ENCODE measurements at regions not wholly inside any gene's neighbourhood (a gene's known extent, or its start where the extent isn't known, plus 50 kb on each side); places are given as distances from the start of the nearest gene placed in this dataset.

DNA sequence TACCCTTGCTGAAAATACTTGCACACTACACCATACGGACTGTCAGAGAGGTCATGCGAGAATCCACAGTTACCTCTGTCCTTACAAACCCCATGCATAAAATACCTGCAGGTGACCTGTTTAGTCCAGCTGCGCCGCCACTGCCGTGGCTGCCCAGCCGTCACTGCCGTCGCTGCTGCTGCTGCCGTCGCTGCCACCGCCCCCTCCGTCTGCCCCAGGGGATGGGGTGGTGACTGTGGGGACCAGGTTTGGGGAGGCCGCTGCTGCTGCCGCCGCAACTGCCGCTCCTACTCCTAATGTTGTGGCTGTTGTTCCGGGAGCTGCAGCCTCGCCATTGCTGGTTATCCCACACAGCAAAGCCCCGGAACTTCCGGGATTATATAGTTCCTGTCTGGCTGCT is 141.8 kb upstream of the ZCCHC13 start:
- no peak overlapping the region for H3K9ac ChIP-seq (ENCODE audit: insufficient read depth, low read depth, low read length)
- H3K9me3 ChIP-seq (ENCODE audit: low read length), result no peaks in the 10 kb centered on the region
- ChIA-PET CTCF (ENCODE audit: low intra/inter-chr PET ratio, low total read pairs) (no interaction called here), POLR2A (no interaction called here)
- TF ChIP-seq ZNF138 (CRISPR knock-in tag; IDR thresholded peaks at IDR 0.05; ENCODE audit: low read depth), result no peak
- no peak for TF ChIP-seq FOXC1 (CRISPR knock-in tag; IDR thresholded peaks at IDR 0.05; ENCODE audit: borderline replicate concordance)
- TF ChIP-seq ZNF24 (IDR thresholded peaks at IDR 0.05), result no peak
- TF ChIP-seq, protein P1, sequence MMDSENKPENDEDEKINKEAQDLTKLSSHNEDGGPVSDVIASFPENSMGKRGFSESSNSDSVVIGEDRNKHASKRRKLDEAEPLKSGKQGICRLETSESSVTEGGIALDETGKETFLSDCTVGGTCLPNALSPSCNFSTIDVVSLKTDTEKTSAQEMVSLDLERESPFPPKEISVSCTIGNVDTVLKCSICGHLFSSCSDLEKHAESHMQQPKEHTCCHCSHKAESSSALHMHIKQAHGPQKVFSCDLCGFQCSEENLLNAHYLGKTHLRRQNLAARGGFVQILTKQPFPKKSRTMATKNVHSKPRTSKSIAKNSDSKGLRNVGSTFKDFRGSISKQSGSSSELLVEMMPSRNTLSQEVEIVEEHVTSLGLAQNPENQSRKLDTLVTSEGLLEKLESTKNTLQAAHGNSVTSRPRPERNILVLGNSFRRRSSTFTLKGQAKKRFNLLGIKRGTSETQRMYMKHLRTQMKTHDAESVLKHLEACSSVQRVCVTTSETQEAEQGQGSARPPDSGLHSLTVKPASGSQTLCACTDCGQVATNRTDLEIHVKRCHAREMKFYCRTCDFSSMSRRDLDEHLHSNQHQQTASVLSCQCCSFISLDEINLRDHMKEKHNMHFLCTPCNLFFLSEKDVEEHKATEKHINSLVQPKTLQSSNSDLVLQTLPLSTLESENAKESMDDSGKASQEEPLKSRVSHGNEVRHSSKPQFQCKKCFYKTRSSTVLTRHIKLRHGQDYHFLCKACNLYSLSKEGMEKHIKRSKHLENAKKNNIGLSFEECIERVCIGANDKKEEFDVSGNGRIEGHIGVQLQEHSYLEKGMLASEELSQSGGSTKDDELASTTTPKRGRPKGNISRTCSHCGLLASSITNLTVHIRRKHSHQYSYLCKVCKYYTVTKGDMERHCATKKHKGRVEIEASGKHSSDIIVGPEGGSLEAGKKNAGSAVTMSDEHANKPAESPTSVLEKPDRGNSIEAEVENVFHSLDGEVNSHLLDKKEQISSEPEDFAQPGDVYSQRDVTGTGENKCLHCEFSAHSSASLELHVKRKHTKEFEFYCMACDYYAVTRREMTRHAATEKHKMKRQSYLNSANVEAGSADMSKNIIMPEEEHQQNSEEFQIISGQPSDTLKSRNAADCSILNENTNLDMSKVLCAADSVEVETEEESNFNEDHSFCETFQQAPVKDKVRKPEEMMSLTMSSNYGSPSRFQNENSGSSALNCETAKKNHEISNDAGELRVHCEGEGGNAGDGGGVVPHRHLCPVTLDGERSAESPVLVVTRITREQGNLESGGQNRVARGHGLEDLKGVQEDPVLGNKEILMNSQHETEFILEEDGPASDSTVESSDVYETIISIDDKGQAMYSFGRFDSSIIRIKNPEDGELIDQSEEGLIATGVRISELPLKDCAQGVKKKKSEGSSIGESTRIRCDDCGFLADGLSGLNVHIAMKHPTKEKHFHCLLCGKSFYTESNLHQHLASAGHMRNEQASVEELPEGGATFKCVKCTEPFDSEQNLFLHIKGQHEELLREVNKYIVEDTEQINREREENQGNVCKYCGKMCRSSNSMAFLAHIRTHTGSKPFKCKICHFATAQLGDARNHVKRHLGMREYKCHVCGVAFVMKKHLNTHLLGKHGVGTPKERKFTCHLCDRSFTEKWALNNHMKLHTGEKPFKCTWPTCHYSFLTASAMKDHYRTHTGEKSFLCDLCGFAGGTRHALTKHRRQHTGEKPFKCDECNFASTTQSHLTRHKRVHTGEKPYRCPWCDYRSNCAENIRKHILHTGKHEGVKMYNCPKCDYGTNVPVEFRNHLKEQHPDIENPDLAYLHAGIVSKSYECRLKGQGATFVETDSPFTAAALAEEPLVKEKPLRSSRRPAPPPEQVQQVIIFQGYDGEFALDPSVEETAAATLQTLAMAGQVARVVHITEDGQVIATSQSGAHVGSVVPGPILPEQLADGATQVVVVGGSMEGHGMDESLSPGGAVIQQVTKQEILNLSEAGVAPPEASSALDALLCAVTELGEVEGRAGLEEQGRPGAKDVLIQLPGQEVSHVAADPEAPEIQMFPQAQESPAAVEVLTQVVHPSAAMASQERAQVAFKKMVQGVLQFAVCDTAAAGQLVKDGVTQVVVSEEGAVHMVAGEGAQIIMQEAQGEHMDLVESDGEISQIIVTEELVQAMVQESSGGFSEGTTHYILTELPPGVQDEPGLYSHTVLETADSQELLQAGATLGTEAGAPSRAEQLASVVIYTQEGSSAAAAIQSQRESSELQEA (CRISPR knock-in tag; IDR thresholded peaks at IDR 0.05; ENCODE audit: not compliant biosample characterization), result no peak
- TF ChIP-seq, protein P2, sequence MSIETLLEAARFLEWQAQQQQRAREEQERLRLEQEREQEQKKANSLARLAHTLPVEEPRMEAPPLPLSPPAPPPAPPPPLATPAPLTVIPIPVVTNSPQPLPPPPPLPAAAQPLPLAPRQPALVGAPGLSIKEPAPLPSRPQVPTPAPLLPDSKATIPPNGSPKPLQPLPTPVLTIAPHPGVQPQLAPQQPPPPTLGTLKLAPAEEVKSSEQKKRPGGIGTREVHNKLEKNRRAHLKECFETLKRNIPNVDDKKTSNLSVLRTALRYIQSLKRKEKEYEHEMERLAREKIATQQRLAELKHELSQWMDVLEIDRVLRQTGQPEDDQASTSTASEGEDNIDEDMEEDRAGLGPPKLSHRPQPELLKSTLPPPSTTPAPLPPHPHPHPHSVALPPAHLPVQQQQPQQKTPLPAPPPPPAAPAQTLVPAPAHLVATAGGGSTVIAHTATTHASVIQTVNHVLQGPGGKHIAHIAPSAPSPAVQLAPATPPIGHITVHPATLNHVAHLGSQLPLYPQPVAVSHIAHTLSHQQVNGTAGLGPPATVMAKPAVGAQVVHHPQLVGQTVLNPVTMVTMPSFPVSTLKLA (IDR thresholded peaks at IDR 0.05), result no peak
- TF ChIP-seq, protein P3, sequence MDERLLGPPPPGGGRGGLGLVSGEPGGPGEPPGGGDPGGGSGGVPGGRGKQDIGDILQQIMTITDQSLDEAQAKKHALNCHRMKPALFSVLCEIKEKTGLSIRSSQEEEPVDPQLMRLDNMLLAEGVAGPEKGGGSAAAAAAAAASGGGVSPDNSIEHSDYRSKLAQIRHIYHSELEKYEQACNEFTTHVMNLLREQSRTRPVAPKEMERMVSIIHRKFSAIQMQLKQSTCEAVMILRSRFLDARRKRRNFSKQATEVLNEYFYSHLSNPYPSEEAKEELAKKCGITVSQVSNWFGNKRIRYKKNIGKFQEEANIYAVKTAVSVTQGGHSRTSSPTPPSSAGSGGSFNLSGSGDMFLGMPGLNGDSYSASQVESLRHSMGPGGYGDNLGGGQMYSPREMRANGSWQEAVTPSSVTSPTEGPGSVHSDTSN (CRISPR knock-in tag; IDR thresholded peaks at IDR 0.05), result no peak
- TF ChIP-seq SRSF1 (optimal IDR thresholded peaks at IDR 0.05; ENCODE audit: low read depth, low read length), result no peak
- TF ChIP-seq ATAD3A (CRISPR knock-in tag; IDR thresholded peaks at IDR 0.05), result no peak
- TF ChIP-seq RELA (CRISPR knock-in tag; IDR thresholded peaks at IDR 0.05), result no peak
- no peak for TF ChIP-seq ZC3H13 (CRISPR knock-in tag; IDR thresholded peaks at IDR 0.05)
- no peak for TF ChIP-seq NKX3-1 (CRISPR knock-in tag; IDR thresholded peaks at IDR 0.05)
- no peak overlapping the region for H3K4me3 ChIP-seq (replicated peaks in 1 of 3; ENCODE audit: insufficient read depth in 1 of 3, low read depth in 2 of 3, low read length in 3 of 3)
- H2AFZ ChIP-seq (ENCODE audit: low read length), result no peak overlapping the region
- FAIRE-seq (no peak), ATAC-seq (no peak), DNase-seq (ENCODE audit: low spot score) (no peak)
- H3K79me2 ChIP-seq (ENCODE audit: insufficient read depth, low read length), result no peaks in the 10 kb centered on the region
- H3K4me1 ChIP-seq (ENCODE audit: insufficient read depth, low read length), result no peaks in the 10 kb centered on the region
- no peak overlapping the region for H3K27ac ChIP-seq (ENCODE audit: extremely low read length, insufficient read depth, low read length)
- in situ Hi-C loops (cut with HindIII; ENCODE audit: extremely low pct_ligation_motif_present, low pct_unique_long_range_greater_than_20kb), result no loop called here
- BruUV-seq (replicated peaks), result no TSS peak
- H4K20me1 ChIP-seq (ENCODE audit: insufficient read depth, low read length), result no peaks in the 10 kb centered on the region
- WGBS (ENCODE audit: low lambda C conversion rate), result 100% methylated on average over 4 of the region's 20 CpGs
- intact Hi-C loops (cut with micrococcal nuclease; ENCODE audit: unreplicated experiment), result no loop called here
- H3K4me2 ChIP-seq (ENCODE audit: low read depth, low read length), result no peak overlapping the region
- H3K36me3 ChIP-seq (replicated peaks in 1 of 2; ENCODE audit: control insufficient read depth in 1 of 2, insufficient read depth in 2 of 2, low read length in 2 of 2), result no peaks in the 10 kb centered on the region
- H3K27me3 ChIP-seq (ENCODE audit: control insufficient read depth in 1 of 2, insufficient read depth in 2 of 2, low read length in 2 of 2), result no peaks in the 10 kb centered on the region
